NCI-H1694 treated with DMSO at 0.1 percent for 48 hours (cell line): ENCODE measurements at regions not wholly inside any gene's neighbourhood (a gene's known extent, or its start where the extent isn't known, plus 50 kb on each side); places are given as distances from the start of the nearest gene placed in this dataset.

ENCODE experiments used
- DNase-seq: peaks from one replicate; lab custom pipeline; 2025; lab: John Stamatoyannopoulos, UW

DNA sequence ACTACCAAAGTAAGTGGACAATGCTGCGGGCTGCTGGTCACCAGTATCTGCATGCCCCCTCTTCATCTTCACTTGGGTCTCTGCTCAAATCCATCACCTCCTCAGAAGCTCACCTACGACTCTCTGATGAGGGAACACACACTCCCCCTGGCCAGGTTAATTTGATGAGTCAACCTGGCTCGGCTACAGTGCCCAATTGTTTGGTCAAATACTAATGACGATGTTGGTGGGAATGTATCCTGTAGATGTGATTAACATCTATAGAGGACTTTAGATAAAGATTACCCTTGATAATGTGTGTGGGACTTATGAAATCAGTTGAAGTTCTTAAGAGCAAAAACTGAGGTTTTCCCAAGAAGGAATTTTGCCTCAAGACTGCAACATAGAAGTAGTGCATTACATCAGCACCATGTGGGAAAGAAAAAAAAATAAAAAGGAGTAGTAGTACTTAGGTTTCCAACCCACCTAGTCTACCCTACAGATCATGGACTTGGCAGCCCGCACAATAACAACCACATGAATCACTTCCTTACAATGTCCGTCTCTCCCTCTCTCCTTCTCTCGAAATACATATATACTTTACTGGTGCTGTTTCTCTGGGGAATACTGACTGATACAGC is 467.3 kb downstream of the DNAH5 start:
- no peak for DNase-seq

DNA sequence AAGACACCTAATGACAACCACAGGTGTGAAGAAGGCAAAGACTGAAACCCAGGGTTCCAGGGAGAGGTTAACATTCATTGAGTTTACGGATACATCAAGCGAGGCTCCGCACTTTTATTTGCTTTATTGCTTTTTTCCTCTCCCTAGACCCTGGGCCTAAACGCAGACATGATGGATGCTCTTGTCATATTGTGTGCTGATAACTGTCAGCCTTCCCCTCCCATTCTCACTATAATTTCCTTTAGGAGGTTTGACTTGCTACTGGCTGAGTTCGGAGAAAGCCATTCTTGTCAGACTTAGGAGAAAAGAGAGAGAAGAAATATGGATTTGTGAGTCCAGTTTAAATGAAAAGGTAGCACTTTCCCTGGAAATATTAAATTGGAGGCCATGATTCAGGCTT is 471.6 kb downstream of the DNAH5 start:
- no peak for DNase-seq

DNA sequence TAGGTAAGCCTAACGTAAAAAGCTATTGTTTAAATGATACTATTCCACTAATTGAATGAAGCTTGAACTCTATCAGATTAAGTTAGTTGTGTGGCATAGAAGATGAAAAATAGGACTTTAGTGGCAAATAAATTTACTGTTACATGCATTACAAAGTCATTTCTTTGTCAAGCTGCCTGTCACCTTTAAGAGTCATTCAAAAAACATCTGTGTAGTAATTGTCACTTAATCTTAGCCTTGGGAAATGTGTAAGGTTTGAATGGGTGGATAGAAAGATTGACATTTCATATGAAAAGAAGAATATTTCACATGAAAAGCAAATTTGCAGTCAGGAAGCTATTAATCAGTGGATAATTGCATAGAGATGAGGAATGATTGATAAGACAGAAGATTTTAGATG is 473.5 kb downstream of the DNAH5 start:
- no peak for DNase-seq

DNA sequence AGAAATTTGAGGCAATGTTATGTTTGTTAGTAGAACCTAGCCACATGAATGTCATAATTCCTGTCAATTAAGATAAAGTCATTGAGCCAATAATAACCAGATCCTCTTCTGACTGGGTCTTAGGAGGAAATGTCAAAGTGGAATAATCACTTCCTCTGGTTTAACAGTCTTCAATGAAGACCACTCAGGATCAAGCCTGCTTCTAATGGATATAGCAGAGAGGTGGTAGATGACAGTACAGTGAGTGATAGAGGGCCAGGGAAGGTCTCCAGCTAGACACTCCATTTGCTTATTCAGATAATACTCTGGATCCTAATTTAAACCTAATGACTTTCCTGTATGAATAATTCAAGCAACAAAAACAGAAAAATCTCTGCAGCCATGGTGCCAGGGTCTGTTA is 474.2 kb downstream of the DNAH5 start:
- no peak for DNase-seq

DNA sequence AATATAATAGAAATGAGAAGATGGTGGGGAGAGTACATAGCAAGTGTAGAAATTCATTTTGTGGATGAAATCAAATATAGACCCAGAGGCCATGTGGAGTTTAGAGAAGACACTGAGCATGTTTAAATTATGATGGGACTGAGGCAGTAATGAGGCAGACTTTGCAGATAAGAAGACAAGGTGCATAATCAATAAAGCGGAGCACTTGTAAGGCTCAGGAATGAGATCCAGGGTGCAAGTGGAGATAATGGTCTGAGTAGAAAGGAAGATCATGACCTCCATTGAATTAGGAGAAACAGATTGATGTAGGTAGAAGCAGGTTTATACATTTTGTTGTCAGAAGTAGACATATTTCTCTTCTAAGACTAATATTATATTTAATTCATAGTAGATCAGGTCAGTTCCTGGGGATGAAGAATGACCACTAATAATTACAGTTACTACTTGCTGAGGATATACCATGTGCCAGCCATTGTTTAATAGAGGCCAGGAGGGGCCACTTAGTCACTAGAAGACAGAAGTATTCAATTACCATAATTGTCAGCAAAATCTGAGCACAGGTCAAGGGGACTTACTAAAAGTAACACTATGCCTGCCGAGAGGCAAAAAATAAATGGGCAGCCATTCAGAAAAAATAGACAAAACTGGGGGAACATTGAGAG is 479.8 kb downstream of the DNAH5 start:
- DNase-seq = no peak

DNA sequence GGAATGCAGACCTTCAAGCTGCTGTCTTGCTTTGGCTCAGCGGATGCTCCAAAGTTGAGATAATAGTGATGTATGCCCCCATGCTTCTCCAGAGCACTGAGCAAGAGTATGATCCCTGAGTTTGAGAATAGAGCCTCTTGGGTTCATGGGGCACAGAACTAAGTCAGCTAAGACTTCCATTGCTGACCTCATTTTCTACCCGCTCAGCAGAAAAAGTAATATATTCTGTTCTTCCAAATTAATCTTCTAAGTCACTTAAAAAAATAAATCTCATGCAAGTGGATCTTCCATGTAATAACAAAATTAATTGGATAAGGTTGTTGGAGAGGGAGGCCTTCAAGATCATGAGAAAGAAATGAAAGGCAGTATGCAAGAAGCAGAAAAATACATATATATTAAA is 483.9 kb downstream of the DNAH5 start:
- no peak for DNase-seq

DNA sequence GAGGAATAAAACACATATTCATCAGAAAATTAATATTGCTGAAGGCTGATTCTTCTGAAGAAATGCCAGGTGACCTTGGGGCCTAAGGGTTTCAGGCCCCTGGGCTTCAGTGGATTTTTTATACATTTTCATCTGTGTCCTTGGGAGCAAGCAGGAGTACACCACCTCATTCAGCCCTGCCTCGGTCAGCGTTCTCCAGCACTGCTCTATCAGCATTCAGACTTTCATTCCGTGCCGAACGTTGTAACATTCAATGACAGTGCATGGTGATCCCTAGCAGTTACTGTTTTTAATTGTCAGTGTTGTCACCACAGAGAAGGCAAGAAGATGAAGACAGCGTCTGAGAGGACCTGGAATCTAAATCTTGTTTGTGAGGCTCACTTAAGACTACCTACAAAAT is 490.4 kb downstream of the DNAH5 start:
- no peak for DNase-seq

DNA sequence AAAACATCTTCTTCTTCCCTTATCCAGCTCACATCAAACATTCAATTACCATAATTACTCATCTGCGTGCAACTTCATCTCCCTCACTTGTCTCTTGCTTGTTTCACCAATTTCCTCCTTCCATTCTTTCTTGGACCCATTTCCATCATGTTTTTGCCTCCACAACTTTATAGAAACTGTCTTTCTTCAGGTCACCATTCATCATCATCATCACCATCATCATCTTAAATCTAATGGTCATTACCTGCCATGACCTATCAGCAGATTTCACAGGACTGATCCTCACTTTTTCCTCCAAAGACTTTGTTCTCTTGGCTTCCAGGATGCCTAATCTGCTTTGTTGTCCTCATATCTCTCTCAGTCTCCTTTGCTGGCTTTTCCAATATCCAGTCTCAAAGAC is 495.6 kb downstream of the DNAH5 start:
- DNase-seq = no peak

DNA sequence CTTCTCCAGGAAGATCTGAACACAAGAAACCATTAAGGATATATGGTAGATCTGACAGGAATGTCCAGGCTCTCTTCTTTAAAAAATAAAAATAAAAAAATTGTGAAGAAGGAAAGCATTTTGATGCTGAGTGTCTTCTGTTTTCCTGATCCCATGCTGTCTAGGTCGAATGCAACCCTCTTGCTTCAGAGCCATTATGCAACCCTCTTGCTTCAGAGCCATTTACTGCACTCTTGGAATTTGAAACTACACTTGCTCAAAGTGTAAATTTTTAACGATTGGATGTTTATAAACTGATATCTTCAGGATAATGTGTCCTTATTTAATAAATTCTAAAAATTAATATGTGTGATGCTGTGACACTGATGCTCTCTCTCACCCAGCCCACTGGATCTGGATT is 505.1 kb downstream of the DNAH5 start:
- no peak for DNase-seq

DNA sequence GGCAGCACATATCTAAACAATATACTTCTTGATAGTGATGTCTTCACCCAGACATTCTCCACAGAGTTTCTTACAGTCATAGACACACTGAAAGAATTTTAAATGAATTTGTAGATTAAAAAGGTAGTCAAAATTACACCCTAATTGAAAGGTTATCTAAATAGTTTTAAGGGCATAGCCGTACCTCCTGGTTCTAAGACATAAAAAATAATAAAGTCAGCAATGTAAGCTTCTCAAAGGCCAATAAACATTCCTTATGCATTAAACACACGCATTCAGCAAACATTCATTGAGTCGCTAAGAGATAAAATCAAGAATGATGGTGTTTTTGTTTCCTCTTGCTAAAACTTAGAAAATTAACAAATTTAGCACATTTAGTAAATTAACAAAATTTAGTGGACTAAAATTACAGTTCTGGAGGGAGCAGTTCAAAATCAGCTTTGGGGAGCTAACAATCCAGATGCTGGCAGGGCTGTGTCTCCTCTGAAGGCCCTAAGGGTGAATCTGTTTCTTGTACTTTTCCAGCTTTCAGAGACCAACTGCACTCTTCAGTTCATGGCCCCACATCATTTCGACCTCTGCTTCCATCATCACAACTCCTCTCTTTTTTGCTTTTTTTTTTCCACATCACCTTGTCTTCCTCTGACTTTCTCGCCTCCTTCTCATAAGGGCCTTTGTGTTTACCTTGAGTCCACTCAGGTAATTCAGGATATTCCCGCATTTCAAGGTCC is 516.5 kb downstream of the DNAH5 start:
- DNase-seq = no peak

DNA sequence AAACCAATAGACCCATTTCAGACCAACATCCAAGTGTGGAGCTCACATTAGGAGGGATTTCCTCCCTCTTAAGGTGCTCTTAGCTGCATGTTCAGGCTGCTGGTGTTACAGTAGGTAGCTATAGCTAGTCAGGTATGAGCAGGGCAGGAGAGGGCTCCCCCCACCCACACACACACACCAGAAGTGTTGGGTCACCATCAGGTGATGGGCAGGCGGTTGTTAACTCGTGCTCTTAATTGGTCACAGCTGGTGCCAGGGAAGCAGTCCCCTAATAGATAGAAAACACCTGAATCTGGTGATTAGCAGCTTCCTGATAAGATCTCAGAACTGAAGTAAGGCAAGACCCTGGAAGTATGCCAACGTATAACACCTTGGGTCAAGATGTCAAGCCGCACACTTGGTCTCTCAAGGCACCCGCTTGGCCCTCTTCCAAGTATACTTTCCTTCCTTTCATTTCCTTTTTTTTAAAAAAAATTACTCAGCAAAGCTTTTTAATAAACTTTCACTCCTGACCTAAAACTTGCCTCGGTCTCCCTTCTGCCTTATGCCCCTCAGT is 532.4 kb downstream of the DNAH5 start:
- DNase-seq = no peak

DNA sequence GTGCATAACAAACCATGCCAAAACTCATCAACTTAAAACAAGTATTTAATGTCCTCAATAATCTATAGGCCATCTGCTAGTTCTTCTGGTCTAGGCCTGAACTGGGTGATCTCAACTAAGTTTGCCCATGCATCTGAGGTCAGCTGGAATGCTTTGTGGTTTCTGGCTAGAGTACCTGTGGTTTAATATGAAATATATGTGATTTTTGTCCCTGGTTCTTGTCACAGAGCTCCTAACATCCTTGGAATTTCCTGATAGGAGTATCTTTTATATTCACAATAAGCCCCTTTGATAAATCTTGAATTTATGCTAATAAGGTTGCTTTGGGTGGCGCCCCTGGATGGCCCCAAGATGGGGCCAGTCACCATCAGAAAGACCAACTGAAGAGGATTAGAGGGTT is 535.9 kb downstream of the DNAH5 start:
- DNase-seq = no peak

DNA sequence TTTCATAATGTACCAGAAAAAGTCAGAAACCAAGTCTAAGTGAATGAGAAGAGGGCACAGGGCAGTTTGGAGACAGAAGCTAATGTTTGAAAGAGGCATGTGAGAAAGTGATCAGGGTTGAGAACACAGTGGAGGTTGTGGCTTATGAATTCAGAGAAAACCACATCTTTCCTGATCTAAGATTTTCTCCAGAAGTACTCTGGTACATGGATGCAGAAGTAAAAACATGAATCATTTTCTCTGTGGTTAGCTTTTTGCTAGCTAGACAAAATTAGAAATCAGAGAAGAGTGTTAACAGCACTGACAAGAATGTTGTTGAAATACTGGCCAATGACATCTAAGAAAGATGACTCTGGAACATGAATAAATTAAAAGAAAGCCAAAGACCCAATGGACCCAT is 541.1 kb downstream of the DNAH5 start:
- DNase-seq = no peak

DNA sequence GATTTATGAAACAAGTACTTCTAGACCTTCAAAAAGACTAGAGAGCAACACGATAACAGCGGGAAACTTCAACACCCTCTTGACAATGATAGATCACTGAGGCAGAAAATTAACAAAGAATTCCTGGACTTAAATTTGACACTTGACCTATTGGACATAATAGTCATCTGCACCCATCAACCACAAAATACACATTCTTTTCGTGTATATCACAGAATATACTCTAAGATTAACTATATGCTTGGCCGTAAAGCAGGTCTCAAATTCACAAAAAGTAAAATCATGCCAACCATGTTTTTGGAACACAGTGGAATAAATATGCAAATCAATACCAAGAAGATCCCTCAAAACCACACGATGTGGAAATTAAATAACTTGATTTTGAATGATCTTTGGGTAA is 559.4 kb downstream of the DNAH5 start:
- no peak for DNase-seq

DNA sequence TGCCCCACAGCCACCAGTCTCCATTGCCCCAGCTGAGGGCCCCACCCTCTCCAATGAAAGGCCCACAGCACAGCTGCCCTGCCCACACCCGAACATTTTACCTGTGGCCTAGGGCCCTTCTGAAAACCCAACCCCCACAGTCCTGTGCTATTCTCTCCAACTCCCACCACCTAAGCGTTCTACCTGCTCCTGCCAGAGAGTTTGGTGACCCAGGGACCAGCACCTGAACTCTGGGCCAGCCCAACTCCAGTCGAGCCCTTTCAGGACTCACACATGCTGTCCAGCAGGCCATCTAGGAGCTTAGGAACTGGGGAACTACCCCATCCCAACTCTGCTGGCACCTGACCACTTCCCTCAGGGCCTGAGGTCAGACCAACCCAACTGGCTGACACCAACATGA is 562.3 kb downstream of the DNAH5 start:
- DNase-seq = no peak

DNA sequence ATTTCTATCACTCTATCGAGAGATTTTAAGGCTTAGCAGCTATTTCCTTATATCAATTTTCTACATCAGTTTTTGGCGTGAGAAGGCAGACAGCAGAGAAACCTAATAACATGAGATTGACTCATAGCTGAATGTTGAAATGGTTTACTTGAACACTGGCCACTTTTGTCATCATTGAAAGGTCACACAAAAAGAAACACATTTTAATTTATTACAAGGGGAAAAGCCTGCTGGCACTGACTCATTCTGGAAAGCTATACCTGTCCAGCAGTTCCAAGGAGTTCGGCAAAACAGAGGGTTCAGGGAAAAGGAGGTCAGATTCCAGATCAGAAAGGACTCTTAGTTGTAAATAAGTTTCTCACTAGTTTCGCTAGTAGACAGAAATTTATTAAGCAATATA is 566.4 kb downstream of the DNAH5 start:
- DNase-seq = no peak

DNA sequence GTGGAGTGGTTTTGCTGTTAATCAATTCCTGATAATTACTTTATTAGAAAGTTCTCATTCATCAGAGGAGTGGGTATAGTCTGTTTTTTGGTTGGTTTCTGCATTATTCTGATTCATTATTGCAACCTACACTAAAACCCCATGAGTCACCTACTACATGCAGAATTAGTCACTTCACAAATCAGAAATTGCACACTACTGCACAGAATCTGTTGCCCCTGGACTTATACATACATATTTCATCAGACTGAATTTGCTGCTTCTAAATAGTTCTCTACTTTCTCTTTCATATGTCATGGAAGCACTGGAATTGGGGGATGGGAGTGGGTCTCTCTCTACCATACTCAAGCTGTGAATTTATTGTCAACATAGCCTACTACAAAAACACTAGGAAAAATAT is 585.1 kb downstream of the DNAH5 start:
- DNase-seq = no peak

DNA sequence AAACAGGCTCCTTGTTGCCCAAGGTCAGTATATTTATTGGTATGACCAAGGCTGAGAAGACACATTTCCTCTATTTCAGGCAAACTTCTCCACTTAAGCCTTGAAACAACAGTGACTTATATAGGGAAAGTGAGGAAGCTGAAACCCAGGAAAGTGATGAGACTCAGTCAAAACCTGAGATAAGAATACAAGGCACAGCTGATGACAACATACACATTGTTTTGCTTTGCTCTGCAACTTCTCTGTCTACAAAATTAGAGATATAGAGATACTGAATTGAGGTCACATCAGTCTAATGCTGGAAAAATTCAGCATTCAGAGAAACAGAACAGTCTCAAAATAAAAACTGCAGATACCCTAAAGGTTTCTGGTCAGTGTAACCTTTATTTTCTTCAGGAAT is 586.1 kb downstream of the DNAH5 start:
- DNase-seq = no peak

DNA sequence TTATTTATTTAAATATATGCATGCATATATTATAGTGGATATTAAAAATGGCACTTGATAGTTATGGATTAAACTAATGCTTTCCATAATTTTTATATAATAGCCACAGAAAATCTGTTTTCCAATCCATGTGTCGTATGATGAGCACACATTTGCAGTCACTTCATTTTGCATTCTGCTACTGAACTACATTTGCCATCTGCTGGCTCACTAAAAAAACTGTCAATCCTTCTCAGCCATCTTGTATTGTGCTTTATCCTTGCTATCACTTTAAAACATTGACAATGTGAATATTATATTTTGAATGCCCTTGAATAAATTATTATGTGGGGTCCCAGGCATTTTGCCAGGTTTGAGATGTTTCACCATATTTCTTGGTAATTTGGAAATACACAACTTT is 586.6 kb downstream of the DNAH5 start:
- no peak for DNase-seq

DNA sequence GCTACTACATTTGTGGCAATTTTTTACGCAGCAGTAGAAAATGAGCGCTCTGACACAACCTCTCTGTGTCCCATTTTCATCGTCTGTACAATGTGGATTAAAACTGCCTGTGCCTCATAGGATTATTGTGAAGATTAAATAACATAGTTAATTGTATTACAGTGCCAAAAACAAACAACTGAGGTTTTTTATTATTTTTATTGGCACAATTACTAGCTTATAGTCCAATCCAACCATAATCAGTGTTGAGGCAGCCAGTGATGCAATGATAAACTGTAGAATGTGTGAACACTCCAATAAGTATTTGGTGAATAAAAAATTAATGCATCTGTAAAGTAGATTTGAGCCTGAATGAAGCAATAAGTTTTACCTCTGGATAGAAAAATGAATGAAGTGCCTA is 588.3 kb downstream of the DNAH5 start:
- no peak for DNase-seq

DNA sequence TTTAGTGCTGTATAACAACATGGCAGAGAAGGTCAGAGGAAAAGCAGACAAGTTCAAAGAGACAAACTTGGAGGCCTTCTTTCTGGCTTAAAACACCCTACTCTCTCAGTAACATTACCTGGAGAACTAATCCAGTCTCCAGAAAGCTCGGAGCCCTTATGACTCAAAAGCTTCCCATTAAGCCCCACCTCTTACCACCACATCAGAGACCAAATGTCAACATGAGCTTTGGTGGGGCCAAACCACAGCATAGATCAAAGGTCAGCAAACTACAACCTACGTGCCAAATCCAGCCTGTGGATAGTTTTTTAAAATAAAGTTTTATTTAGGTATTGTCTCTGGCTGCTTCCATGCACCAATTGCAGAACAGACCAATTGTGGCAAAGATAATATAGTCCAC is 589.9 kb downstream of the DNAH5 start:
- DNase-seq = no peak

DNA sequence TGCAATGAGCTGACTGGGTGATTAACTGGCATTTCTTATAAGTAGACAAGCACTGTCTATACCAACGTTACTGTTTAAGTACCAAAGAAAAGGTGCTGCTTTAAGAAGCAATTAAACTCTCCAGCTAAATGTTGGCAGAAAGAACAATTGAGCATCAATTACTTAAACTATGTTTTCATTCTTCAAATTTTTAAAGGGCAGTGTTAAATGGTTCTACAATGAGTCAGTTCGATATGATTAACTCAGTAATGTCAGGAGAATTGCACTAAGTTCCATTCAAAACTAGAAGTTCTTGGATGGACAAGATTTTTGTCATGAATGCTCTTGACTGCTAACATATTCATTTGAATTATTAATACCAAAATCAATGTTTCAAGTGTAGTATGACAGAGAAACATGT is 593.7 kb downstream of the DNAH5 start:
- no peak for DNase-seq

DNA sequence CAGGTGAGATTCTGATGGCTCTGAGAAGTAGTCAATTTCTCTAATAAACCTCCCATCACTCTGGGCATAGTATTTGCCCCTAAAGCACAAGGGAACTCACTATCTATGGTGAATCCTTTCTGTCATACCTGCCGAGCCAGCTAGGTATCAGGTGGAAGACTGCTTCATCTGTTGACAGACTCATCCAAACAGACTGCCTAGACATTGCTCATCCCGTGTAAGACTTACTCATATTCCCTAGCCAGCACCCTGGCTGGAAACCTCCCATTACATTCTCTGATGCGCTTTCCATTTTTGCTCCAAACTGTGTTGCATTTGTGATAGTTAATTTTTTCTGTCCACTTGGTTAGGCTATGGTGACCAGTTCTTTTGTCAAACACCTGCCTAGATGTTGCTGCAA is 595.9 kb downstream of the DNAH5 start:
- no peak for DNase-seq
